ENCODE measurements at regions not wholly inside any gene's neighbourhood (a gene's known extent, or its start where the extent isn't known, plus 50 kb on each side); places are given as distances from the start of the nearest gene placed in this dataset.
A peak's percentile ranks its signal among the peaks of the same experiment; 100 is the strongest.

- TF ChIP-seq POLR2A (IDR thresholded peaks at IDR 0.05) (no peak), CTCF (IDR thresholded peaks at IDR 0.05) (no peak)
- Histone ChIP-seq H3K36me3 (replicated peaks in 1 of 2) (no peaks in the 10 kb centered on the region), H3K27ac (peak overlapping the region in 4 of 5 donors; percentile 52 to 92 (median 68)), H3K27me3 (no peaks in the 10 kb centered on the region), H3K9me3 (replicated peaks in 1 of 3) (no peaks in the 10 kb centered on the region), H3K4me1 (replicated peaks in 1 of 2) (peaks cover 25 to 34% of the 10 kb centered on the region in 2 donors), H3K4me3 (no peak overlapping the region)
- intact Hi-C loops (cut with DNase I), result no loop called here
- DNase-seq, result peak in 6 of 7 donors; percentile 37 to 66 (median 58)
- 23 to 33% (median 27%) methylated on average over 5 of the region's 5 CpGs for WGBS, 4 donors
Measured at GRCh38 chr5:72597456-72597948, 90.3 kb upstream of the ZNF366 start.

GRCh38 chr5:72596956-72597355 lies 89.7 kb upstream of the ZNF366 start:
- DNase-seq, result peak in 4 of 7 donors; percentile 43 to 63 (median 50)
- Histone ChIP-seq H3K4me1 (replicated peaks in 1 of 2) (peaks cover 25 to 34% of the 10 kb centered on the region in 2 donors), H3K27ac (peak overlapping the region in 4 of 5 donors; percentile 52 to 92 (median 68)), H3K27me3 (no peaks in the 10 kb centered on the region), H3K4me3 (no peak overlapping the region), H3K36me3 (replicated peaks in 1 of 2) (no peaks in the 10 kb centered on the region), H3K9me3 (replicated peaks in 1 of 3) (no peaks in the 10 kb centered on the region)
- WGBS, 4 donors, result 31 to 46% (median 41%) methylated on average over 3 of the region's 3 CpGs
- TF ChIP-seq CTCF (IDR thresholded peaks at IDR 0.05) (no peak), POLR2A (IDR thresholded peaks at IDR 0.05) (no peak)
- intact Hi-C loops (cut with DNase I), result no loop called here

DNA sequence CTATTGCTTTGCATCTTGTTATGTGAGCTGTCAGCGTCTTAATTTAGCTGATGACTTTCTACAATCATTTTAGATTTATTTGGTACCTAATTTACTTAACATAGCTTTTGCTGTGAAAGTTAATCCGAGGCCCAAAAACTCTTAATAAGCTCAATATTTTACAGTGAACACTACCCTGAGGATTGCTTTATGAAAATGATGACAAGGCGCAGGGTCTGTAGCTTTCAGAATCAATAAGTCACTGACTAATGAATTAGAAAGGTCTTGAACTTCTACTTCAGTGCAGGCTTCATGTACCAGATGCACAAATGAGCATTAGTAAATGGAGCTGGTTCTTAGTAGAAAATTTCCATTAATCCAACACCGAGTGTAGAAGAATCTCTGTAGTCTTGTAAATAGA lies 81.4 kb upstream of the ZNF366 start:
- H3K27me3 ChIP-seq, result no peaks in the 10 kb centered on the region
- WGBS, 4 donors, result 90 to 96% (median 94%) methylated on average over 4 of the region's 4 CpGs
- no peak for DNase-seq
- H3K4me1 ChIP-seq (replicated peaks in 1 of 2), result peaks cover 0 to 11% of the 10 kb centered on the region in 2 donors
- H3K27ac ChIP-seq, result no peak overlapping the region
- intact Hi-C loops (cut with DNase I), result no loop called here
- H3K9me3 ChIP-seq (replicated peaks in 1 of 3), result no peaks in the 10 kb centered on the region
- H3K36me3 ChIP-seq (replicated peaks in 1 of 2), result no peaks in the 10 kb centered on the region
- TF ChIP-seq POLR2A (IDR thresholded peaks at IDR 0.05) (no peak), CTCF (IDR thresholded peaks at IDR 0.05) (no peak)
- no peak overlapping the region for H3K4me3 ChIP-seq

DNA sequence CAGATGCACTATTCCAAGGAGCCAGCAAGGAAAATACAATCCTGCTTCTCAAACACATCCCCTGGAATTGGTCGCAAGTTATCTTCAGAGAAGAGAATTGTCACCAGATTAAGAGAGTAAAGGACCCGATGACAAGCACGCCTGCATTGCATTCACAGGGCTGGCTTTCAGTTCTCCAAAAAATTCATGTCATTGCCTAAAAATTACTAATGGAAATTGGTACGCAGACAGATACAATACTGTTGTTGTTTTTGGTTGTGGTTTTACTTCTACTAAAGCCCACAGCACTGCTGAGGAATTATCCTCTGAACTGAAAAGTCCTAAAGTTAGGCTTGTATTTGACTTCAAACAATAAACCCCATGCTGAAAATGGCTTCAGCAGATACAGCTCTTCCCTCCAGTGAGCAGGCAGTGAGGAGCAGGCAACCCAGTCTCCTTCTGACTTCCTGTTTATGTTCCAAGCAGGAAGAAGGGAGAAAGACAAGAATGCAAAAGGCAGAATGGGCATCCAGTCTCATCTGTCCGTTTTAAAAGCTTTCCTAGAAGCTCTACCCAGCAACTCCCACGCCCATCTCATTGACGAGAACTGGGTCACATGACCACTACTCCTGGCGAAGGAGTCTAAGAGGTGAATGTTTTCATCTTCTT lies 80.6 kb upstream of the ZNF366 start:
- H3K27ac ChIP-seq, result no peak overlapping the region
- H3K36me3 ChIP-seq (replicated peaks in 1 of 2), result no peaks in the 10 kb centered on the region
- WGBS, 4 donors, result 76 to 89% (median 84%) methylated on average over 8 of the region's 8 CpGs
- no peak for DNase-seq
- no peaks in the 10 kb centered on the region for H3K9me3 ChIP-seq (replicated peaks in 1 of 3)
- H3K27me3 ChIP-seq, result no peaks in the 10 kb centered on the region
- H3K4me3 ChIP-seq, result no peak overlapping the region
- intact Hi-C loops (cut with DNase I), result no loop called here
- H3K4me1 ChIP-seq (replicated peaks in 1 of 2), result peaks cover 0 to 11% of the 10 kb centered on the region in 2 donors
- no peak for TF ChIP-seq CTCF (IDR thresholded peaks at IDR 0.05)
- no peak for TF ChIP-seq POLR2A (IDR thresholded peaks at IDR 0.05)
